HG03354 (cell line): ENCODE measurements at regions not wholly inside any gene's neighbourhood (a gene's known extent, or its start where the extent isn't known, plus 50 kb on each side); places are given as distances from the start of the nearest gene placed in this dataset.
A peak's percentile ranks its signal among the peaks of the same experiment; 100 is the strongest.
"Not testable (repeated sequence)": the region's sequence is repeated elsewhere in the genome, so short reads cannot be mapped to it uniquely, and the experiment has no call there.

Source experiments
- ATAC-seq: cut with Tn5 transposase; IDR thresholded peaks from one replicate; pipeline ENCODE4 v1.9.1; 2021; ENCODE audit warnings: mild to moderate bottlenecking; ENCODE audit not compliant: unreplicated experiment, poor library complexity, severe bottlenecking

- ATAC-seq: no peak
These were observed 204.6 kb downstream of the TRIB2 start for GRCh38 chr2:12921321-12921720.

DNA sequence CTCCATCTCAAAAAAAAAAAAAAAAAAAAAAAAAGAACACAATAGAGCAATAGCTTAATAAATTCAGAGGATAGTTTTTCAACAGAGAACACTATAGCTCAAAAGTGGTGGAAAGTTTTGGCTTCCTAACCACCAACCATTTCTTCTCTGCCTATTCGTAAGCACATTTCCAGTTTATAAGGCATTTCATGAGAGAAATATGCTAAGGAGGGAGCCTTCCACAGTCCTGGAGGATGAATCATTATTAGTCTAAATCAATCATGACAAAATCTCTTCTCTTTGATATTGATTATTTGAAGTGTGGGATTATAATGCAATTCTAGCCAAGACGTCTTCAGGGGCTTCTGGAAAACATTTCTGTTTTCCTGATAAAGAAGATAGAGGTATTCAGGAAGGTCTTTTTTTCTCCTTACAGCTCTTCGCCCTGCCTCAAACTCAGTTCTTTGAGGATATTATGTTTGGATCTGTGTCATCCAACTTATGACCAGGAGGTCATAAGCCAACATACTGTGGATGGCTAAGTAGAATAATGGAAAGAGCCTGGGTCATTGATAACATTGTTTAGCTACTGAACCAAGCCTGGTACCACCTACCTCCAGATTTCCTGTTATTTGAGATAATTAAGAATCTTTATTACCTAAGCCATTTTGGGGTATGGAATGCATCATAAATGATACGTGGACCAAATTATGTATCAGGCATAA, 207.3 kb downstream of the TRIB2 start:
- no peak for ATAC-seq

- ATAC-seq: not testable (repeated sequence)
These were observed 209.9 kb downstream of the TRIB2 start for GRCh38 chr2:12926641-12927040.

DNA sequence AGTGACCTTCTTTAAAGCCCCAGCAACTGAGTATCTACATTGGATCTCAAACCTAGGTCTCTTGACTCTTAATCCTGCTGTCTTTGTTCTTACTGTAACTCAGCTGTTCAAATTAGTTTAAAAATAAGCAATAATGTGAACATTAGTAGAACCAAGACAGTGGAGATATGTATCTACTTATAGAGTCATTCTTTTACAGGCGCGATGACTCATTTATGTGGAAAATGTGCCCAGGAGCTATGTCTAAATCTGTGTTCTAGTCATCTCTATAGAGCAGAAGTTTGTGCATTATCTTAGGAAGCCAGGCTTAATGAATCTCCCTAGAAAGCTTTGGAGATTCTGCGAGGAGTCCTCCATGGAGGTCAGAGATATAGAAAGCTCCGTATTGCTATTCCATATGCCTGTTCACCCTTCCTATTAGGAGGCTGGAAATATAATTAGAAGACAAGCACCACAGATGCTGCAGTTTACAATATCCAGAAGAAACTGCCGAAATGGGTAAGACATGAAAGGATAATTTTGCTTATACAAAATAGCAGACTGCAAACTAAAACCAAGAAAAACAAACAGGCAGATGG, 211.6 kb downstream of the TRIB2 start:
- no peak for ATAC-seq

DNA sequence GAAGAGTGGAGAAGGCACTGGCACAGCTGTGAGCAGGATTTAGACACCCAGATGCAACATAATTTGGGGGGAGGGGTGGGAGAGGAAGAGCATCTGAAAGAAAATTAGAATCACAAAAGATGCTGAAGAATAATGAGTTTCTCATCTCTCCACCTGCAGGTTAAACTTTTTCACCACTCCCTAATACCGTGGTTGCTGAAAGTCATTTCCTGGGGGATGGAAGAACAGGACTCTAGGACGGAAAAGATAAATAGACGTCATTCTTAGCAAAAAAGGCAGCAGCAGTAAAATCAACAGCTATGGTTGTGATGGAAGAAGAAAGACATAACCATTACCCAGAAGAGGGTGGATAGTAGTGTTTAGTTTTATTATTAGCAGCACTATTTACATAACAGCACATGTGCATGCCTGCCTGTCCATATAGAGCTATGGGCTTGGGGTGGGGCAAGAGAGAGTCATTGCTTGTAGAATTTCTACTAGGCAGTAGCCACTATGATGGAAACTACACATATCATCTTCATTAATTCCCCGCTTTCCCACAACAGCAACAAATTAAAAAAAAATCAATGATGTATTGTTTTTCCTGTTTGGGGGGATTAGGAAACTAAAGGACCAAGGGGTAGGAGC, 212.2 kb downstream of the TRIB2 start:
- ATAC-seq: no peak

DNA sequence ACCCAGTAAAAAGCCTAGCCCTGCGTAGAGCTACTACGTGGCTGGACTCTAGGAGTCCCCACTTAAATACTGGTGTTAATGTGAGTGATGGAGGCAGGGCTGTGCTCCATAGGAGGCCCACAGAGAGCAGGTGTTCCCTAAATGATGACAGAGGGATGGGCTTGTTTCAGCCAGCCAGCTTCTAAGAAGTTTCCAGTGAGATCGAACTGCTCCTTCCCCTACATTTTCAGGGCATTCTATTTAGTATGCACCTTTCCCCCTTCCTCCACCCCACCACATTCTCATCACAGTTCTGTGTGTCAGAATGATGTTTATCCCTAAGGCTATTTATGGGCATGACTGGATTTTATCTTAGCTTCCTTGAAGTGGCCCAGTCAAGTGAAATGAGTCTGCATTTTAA, 213.0 kb downstream of the TRIB2 start:
- ATAC-seq: no peak

GRCh38 chr2:12930391-12930790, 213.7 kb downstream of the TRIB2 start:
- no peak for ATAC-seq

DNA sequence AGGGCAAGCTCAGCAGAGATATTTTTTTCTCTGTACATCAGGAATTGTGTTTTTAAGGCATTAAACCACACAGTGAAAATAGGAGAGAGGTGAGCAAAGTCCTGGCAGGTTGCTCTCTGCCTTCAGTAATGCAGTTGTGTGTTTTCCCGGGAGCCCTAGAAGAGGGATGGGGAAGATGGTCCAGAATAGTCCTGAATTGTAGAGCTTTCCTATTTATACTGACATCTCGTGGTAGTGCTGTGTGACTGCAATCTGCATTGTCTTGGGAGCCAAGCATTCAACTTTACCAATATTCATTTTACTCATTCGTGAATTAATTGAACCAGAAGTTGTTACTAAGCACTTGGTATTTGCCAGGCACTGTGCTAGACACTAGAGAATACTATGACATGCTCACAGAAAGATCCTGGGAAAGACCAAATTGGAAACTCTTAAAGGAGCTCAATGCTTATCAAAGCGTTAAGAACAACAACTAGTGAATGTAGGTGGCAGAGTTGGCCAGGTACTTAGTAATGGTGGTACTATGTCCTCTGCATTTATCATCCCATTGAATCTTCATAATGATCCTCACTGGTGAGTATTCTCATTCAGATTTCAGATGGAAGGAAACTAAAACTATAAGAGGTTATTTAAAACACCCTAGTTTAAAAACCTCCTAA, 214.6 kb downstream of the TRIB2 start:
- peak; percentile 57 for ATAC-seq

DNA sequence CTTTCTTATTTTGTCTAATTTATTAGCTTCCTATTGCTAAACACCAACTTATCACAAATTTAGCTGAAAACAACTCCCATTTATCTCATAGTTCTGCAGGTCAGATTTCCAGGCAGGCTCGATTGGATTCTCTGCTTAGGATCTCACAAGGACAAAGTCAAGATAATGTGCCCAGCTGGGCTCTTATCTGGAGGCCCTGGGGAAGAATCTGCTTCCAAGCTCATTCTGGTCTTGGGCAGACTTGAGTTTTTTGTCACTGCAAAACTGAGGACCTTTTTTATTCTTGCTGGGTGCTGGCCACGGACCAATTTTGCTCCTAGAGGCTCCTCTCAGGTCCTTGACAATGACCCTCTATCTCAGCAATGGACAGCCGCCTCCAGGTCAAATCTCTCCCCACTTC, 215.5 kb downstream of the TRIB2 start:
- ATAC-seq: no peak

DNA sequence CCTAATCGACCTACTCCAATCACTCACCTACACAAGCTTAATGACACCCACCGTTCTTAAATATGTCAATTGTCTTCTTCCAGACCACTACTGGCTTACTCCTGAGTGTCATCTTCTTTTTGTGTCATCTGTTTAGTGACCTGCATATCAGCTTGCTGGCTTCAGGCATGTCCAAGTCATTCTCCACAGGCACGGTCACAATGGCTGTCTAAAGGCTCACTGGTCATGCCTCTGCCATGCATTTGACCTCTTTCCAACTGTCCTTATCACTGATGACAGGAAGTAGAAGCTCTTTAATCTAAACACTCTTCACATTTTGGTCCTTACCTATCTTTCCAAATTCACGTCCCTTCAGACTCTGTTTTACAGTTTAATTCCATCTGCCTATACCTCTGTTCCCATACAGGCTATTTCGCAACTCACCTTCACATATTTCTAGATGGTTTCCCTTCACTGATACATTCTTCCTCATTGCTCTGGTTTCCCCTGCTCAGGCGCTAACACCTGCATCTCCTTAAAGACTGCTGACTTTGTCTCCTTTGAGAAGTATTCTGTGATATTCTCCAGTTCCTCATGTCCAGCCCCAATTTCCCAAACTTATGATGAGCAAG, 217.5 kb downstream of the TRIB2 start:
- no peak for ATAC-seq

GRCh38 chr2:12935222-12935621, 218.5 kb downstream of the TRIB2 start:
- ATAC-seq: no peak

DNA sequence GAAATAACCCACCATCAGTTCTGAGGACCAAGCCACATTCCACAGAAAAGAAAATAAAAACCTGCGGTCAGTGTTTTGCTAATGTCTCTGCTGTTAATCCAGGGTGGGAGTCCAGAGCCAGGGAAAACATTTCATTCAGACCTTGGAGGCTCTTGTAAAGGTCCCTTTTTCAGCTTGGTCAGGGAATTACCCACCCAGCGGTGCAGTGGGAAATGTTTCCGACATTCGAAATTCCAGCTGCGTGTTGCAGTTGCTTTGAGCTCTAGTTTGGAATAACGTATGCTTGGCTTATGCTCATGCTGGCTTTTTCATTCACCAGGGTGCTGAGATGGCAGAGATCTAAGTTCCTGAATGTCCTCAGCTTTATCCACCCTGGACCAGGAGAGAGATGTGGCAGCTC, 219.1 kb downstream of the TRIB2 start:
- no peak for ATAC-seq

- no peak for ATAC-seq
These were observed 224.5 kb downstream of the TRIB2 start for GRCh38 chr2:12941203-12941602.

DNA sequence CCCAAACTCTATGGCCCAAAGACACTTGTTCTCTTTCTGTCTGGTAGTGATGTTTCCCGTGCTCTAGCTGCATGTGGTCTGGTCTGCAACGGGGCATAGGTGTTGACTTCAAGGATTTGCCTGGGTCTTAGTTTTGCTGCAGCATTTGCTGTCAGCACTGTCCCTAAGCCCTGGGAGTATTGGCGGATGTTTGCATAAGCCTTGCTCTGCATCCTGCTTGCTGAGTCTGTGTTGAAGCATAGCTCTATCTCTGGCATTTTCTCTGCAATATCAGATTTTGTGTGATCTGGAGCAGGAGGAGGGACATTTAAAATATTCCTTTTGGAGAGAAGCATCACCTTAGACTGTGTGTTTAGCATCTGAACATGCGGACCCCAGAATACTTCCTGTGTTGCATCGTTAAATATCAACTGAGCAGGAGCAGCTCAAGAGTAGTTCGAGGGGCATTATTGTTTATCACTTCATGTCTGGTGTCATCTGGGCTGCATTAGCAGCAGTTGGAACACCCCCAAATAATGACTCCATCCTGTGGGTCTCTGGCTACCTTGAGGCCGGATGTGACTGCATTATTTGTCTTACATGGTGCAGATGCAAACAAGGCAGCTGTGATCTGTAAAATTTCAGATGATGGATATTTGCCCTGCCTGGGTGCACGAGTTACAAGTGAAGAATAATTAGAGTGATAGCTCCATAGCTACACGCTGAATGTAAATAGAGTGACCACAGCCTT, 231.7 kb downstream of the TRIB2 start:
- no peak for ATAC-seq

GRCh38 chr2:12948961-12949353, 232.2 kb downstream of the TRIB2 start:
- peak; percentile 75 for ATAC-seq

DNA sequence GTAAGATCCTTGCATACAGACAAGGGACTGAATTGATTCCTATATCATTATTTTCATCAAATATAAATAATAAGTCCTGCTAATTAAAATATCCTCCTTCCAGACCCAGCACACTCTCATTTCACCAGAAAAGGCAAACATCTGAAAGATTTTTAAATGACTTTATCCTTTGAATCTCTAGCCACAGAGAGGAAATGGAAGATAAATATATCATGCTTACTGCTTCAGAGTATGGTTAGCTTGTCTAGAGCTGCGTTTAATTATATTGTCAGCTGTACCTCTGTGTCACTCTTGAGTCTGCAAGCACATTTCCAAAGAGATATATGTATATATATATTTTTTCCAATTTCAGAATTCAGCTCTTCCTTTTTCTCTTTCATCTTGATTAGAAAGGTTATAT, 232.7 kb downstream of the TRIB2 start:
- no peak for ATAC-seq

GRCh38 chr2:12950174-12950573, 233.4 kb downstream of the TRIB2 start:
- ATAC-seq: no peak

DNA sequence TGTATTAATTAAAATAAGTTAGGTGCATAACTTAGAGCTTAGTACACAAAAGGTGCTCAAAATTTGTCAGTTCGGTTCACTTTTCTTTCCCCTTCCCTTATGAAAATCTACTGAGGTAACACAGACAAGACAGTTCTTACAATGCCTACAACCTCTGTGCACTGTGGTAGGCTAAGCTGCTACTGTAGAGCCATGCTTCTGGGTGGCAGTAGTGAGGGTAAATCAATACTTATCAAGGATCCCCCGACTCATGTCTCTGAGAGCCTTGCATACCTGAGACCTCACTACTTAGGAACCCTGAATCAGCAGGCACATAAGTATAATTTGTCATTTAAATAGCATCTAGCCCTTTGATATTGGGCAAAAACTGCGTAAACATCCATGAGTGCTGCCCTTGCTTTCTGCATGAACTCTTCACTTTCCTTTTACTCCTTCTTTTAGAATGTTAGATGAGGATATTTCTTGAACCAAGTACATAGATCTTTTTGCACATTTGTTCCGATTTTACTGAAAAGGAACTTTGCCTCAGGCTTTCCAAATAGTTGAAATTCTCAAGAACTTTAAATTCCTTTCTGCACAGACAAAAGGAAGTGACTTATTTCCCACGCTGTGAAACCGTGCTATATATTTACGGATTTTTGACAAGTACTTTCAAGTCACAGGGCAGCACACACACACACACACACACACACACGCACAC, 234.4 kb downstream of the TRIB2 start:
- ATAC-seq: no peak

DNA sequence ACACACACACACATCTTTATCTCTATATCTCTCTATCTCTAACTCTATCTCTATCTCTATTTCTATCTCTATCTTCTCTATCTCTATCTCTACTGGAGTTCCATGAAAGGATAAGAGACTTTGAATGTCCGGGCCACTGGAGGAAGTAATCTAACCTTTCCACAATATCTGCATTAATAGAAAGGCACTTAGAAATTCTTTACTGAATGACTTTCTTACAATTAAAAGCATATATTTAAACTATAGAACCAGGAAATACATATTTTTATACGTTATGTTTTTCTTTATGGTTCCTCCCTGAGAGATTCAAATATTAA, 234.9 kb downstream of the TRIB2 start:
- ATAC-seq: no peak
